ENCODE measurements at regions not wholly inside any gene's neighbourhood (a gene's known extent, or its start where the extent isn't known, plus 50 kb on each side); places are given as distances from the start of the nearest gene placed in this dataset.

- H3K27me3 Mint-ChIP-seq = peaks cover 5 to 6% of the 10 kb centered on the region in 2 donors
- WGBS (ENCODE audit: insufficient coverage) = 48% methylated on average over 4 of the region's 9 CpGs
- DNase-seq (no peak), ATAC-seq (replicated peaks in 1 of 4) (no peak)
- no peak overlapping the region for H3K27ac ChIP-seq (ENCODE audit: low read length)
- ChIA-PET CTCF (no interaction called here), POLR2A (no interaction called here)
- H3K27ac Mint-ChIP-seq = no peak overlapping the region
- H3K36me3 Mint-ChIP-seq = no peaks in the 10 kb centered on the region
- no peaks in the 10 kb centered on the region for H3K4me1 ChIP-seq (ENCODE audit: control insufficient read depth in 1 of 2, extremely low read depth in 1 of 2, insufficient read depth in 2 of 2, low read length in 2 of 2)
- no peak overlapping the region for H3K4me3 ChIP-seq (ENCODE audit: control insufficient read depth in 1 of 2, extremely low read depth in 1 of 2, low read length in 1 of 2)
- no peaks in the 10 kb centered on the region for H3K9me3 ChIP-seq
- peaks cover 0 to 4% of the 10 kb centered on the region in 2 experiments for H3K27me3 ChIP-seq (replicated peaks in 1 of 2; ENCODE audit: control insufficient read depth in 2 of 2, extremely low read depth in 1 of 2, insufficient read depth in 2 of 2, low read length in 1 of 2)
- H3K36me3 ChIP-seq (ENCODE audit: control insufficient read depth in 2 of 2, extremely low read depth in 1 of 2, insufficient read depth in 1 of 2, low read length in 1 of 2) = no peaks in the 10 kb centered on the region
- peaks cover 0 to 9% (median 0%) of the 10 kb centered on the region in 3 donors for H3K9me3 Mint-ChIP-seq
- no peak overlapping the region for H3K4me3 Mint-ChIP-seq
- H3K4me1 Mint-ChIP-seq = no peaks in the 10 kb centered on the region
Observed at GRCh38 chr2:18067588-18068384, 189.3 kb downstream of the KCNS3 start.

GRCh38 chr2:18066894-18067293 lies 188.4 kb downstream of the KCNS3 start:
- ChIA-PET CTCF (no interaction called here), POLR2A (no interaction called here)
- H3K9me3 ChIP-seq = no peaks in the 10 kb centered on the region
- no peaks in the 10 kb centered on the region for H3K36me3 Mint-ChIP-seq
- H3K36me3 ChIP-seq (ENCODE audit: control insufficient read depth in 2 of 2, extremely low read depth in 1 of 2, insufficient read depth in 1 of 2, low read length in 1 of 2) = no peaks in the 10 kb centered on the region
- no peak overlapping the region for H3K27ac Mint-ChIP-seq
- H3K4me1 Mint-ChIP-seq = no peaks in the 10 kb centered on the region
- H3K27me3 ChIP-seq (replicated peaks in 1 of 2; ENCODE audit: control insufficient read depth in 2 of 2, extremely low read depth in 1 of 2, insufficient read depth in 2 of 2, low read length in 1 of 2) = peaks cover 0 to 4% of the 10 kb centered on the region in 2 experiments
- peaks cover 0 to 7% (median 0%) of the 10 kb centered on the region in 3 donors for H3K9me3 Mint-ChIP-seq
- 60% methylated on average over 2 of the region's 2 CpGs for WGBS (ENCODE audit: insufficient coverage)
- no peak overlapping the region for H3K4me3 ChIP-seq (ENCODE audit: control insufficient read depth in 1 of 2, extremely low read depth in 1 of 2, low read length in 1 of 2)
- no peak overlapping the region for H3K4me3 Mint-ChIP-seq
- H3K4me1 ChIP-seq (ENCODE audit: control insufficient read depth in 1 of 2, extremely low read depth in 1 of 2, insufficient read depth in 2 of 2, low read length in 2 of 2) = no peaks in the 10 kb centered on the region
- no peak overlapping the region for H3K27ac ChIP-seq (ENCODE audit: low read length)
- H3K27me3 Mint-ChIP-seq = peaks cover 5 to 6% of the 10 kb centered on the region in 2 donors
- DNase-seq = no peak
- ATAC-seq (replicated peaks in 1 of 4) = no peak

DNA sequence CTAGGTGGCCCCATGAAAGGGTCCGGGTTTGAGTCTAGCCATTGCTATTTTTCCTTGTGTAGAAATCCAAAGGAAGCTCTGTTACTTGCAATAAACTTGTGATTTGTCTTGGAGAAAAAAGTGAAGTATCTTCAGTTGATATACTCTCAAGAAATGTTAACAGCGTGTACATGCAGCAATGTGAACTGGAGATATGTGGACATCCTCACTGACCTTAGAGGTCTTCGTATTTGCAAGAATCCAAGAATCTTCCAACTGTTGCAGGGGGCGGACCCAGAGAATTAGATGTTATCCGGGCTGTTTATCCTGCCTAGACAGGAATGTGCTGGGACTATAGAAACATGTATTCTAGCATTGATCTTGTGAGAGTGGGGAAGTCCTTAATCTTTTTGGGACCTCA lies 187.6 kb downstream of the KCNS3 start:
- 100% methylated on average over 1 of the region's 5 CpGs for WGBS (ENCODE audit: insufficient coverage)

GRCh38 chr2:18065249-18065648 lies 186.8 kb downstream of the KCNS3 start:
- ATAC-seq (replicated peaks in 1 of 4) (no peak), DNase-seq (no peak)
- H3K36me3 Mint-ChIP-seq = no peaks in the 10 kb centered on the region
- no peaks in the 10 kb centered on the region for H3K4me1 Mint-ChIP-seq
- ChIA-PET CTCF (no interaction called here), POLR2A (no interaction called here)
- H3K9me3 Mint-ChIP-seq = peaks cover 0 to 5% (median 0%) of the 10 kb centered on the region in 3 donors
- H3K36me3 ChIP-seq (ENCODE audit: control insufficient read depth in 2 of 2, extremely low read depth in 1 of 2, insufficient read depth in 1 of 2, low read length in 1 of 2) = no peaks in the 10 kb centered on the region
- no peaks in the 10 kb centered on the region for H3K9me3 ChIP-seq
- no peak overlapping the region for H3K4me3 Mint-ChIP-seq
- no peak overlapping the region for H3K4me3 ChIP-seq (ENCODE audit: control insufficient read depth in 1 of 2, extremely low read depth in 1 of 2, low read length in 1 of 2)
- peaks cover 0 to 4% of the 10 kb centered on the region in 2 experiments for H3K27me3 ChIP-seq (replicated peaks in 1 of 2; ENCODE audit: control insufficient read depth in 2 of 2, extremely low read depth in 1 of 2, insufficient read depth in 2 of 2, low read length in 1 of 2)
- no peak overlapping the region for H3K27ac Mint-ChIP-seq
- peaks cover 2 to 6% of the 10 kb centered on the region in 2 donors for H3K27me3 Mint-ChIP-seq
- H3K27ac ChIP-seq (ENCODE audit: low read length) = no peak overlapping the region
- H3K4me1 ChIP-seq (ENCODE audit: control insufficient read depth in 1 of 2, extremely low read depth in 1 of 2, insufficient read depth in 2 of 2, low read length in 2 of 2) = no peaks in the 10 kb centered on the region
- 50% methylated on average over 1 of the region's 1 CpG for WGBS (ENCODE audit: insufficient coverage)

More for the DNA sequence above, 187.6 kb downstream of the KCNS3 start:
- Histone ChIP-seq H3K4me1 (ENCODE audit: control insufficient read depth in 1 of 2, extremely low read depth in 1 of 2, insufficient read depth in 2 of 2, low read length in 2 of 2) (no peaks in the 10 kb centered on the region), H3K4me3 (ENCODE audit: control insufficient read depth in 1 of 2, extremely low read depth in 1 of 2, low read length in 1 of 2) (no peak overlapping the region), H3K36me3 (ENCODE audit: control insufficient read depth in 2 of 2, extremely low read depth in 1 of 2, insufficient read depth in 1 of 2, low read length in 1 of 2) (no peaks in the 10 kb centered on the region), H3K27ac (ENCODE audit: low read length) (no peak overlapping the region), H3K27me3 (replicated peaks in 1 of 2; ENCODE audit: control insufficient read depth in 2 of 2, extremely low read depth in 1 of 2, insufficient read depth in 2 of 2, low read length in 1 of 2) (peaks cover 0 to 4% of the 10 kb centered on the region in 2 experiments), H3K9me3 (no peaks in the 10 kb centered on the region)
- peaks cover 5 to 6% of the 10 kb centered on the region in 2 donors for H3K27me3 Mint-ChIP-seq
- H3K36me3 Mint-ChIP-seq = no peaks in the 10 kb centered on the region
- ATAC-seq (replicated peaks in 1 of 4) (no peak), DNase-seq (no peak)
- H3K4me1 Mint-ChIP-seq = no peaks in the 10 kb centered on the region
- no peak overlapping the region for H3K4me3 Mint-ChIP-seq
- H3K9me3 Mint-ChIP-seq = peaks cover 0 to 5% (median 0%) of the 10 kb centered on the region in 3 donors
- no peak overlapping the region for H3K27ac Mint-ChIP-seq
- CTCF ChIA-PET = no interaction called here
- POLR2A ChIA-PET = no interaction called here

- Histone ChIP-seq H3K9me3 (no peaks in the 10 kb centered on the region), H3K27me3 (replicated peaks in 1 of 2; ENCODE audit: control insufficient read depth in 2 of 2, extremely low read depth in 1 of 2, insufficient read depth in 2 of 2, low read length in 1 of 2) (peaks cover 0 to 4% of the 10 kb centered on the region in 2 experiments), H3K4me1 (ENCODE audit: control insufficient read depth in 1 of 2, extremely low read depth in 1 of 2, insufficient read depth in 2 of 2, low read length in 2 of 2) (no peaks in the 10 kb centered on the region), H3K36me3 (ENCODE audit: control insufficient read depth in 2 of 2, extremely low read depth in 1 of 2, insufficient read depth in 1 of 2, low read length in 1 of 2) (no peaks in the 10 kb centered on the region), H3K4me3 (ENCODE audit: control insufficient read depth in 1 of 2, extremely low read depth in 1 of 2, low read length in 1 of 2) (no peak overlapping the region), H3K27ac (ENCODE audit: low read length) (no peak overlapping the region)
- H3K27me3 Mint-ChIP-seq = peaks cover 2 to 10% of the 10 kb centered on the region in 2 donors
- no CpG with 5 or more reads among the region's 4 CpGs for WGBS (ENCODE audit: insufficient coverage)
- no peak overlapping the region for H3K27ac Mint-ChIP-seq
- no peak for DNase-seq
- no peak for ATAC-seq (replicated peaks in 1 of 4)
- no peak overlapping the region for H3K4me3 Mint-ChIP-seq
- peaks cover 0 to 5% (median 0%) of the 10 kb centered on the region in 3 donors for H3K9me3 Mint-ChIP-seq
- no peaks in the 10 kb centered on the region for H3K36me3 Mint-ChIP-seq
- CTCF ChIA-PET = no interaction called here
- POLR2A ChIA-PET = interaction anchor here in 1 of 2 donors (0.5 kb wide), 1 partner anchor 12 kb away, joined by 5 read pairs; no protein-coding TSS in a partner anchor
- H3K4me1 Mint-ChIP-seq = no peaks in the 10 kb centered on the region
Observed at GRCh38 chr2:18063826-18064470, 185.5 kb downstream of the KCNS3 start.

DNA sequence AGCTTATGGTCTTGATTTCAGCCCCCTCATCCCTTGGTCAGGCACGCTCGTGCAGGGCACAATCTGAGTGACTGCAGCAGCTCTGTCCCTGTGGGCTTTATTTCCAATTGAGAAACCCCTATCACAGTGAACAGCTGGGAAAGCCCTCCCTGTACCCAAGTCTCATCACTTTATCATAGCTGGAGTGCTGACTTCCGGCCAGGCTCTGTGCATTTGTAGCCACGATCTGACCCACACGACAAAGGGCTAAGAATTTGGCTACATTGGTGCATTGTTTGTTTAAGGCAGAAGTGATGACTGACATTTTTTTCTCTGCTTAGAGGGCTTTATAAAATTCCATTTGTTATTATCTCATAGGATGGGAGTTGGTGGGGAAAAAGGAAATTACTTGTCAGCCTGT lies 184.4 kb downstream of the KCNS3 start:
- Mint-ChIP-seq H3K4me3 (no peak overlapping the region), H3K27ac (no peak overlapping the region), H3K4me1 (no peaks in the 10 kb centered on the region), H3K27me3 (peaks cover 0 to 10% of the 10 kb centered on the region in 2 donors), H3K36me3 (no peaks in the 10 kb centered on the region), H3K9me3 (peaks cover 0 to 5% (median 0%) of the 10 kb centered on the region in 3 donors)
- DNase-seq (no peak), ATAC-seq (replicated peaks in 1 of 4) (no peak)
- WGBS (ENCODE audit: insufficient coverage) = 67% methylated on average over 2 of the region's 5 CpGs
- ChIA-PET POLR2A (interaction anchor here in 1 of 2 donors (0.6 kb wide), 1 partner anchor 290 kb away, joined by 4 read pairs; no protein-coding TSS in a partner anchor), CTCF (interaction anchor here in 1 of 2 donors (0.6 to 1.1 kb wide), 2 partner anchors 14 to 391 kb away, joined by 3 to 5 read pairs; no protein-coding TSS in a partner anchor)
- peaks cover 0 to 2% of the 10 kb centered on the region in 2 experiments for H3K27me3 ChIP-seq (replicated peaks in 1 of 2; ENCODE audit: control insufficient read depth in 2 of 2, extremely low read depth in 1 of 2, insufficient read depth in 2 of 2, low read length in 1 of 2)
- no peaks in the 10 kb centered on the region for H3K9me3 ChIP-seq
- no peak overlapping the region for H3K4me3 ChIP-seq (ENCODE audit: control insufficient read depth in 1 of 2, extremely low read depth in 1 of 2, low read length in 1 of 2)
- no peaks in the 10 kb centered on the region for H3K4me1 ChIP-seq (ENCODE audit: control insufficient read depth in 1 of 2, extremely low read depth in 1 of 2, insufficient read depth in 2 of 2, low read length in 2 of 2)
- no peaks in the 10 kb centered on the region for H3K36me3 ChIP-seq (ENCODE audit: control insufficient read depth in 2 of 2, extremely low read depth in 1 of 2, insufficient read depth in 1 of 2, low read length in 1 of 2)
- no peak overlapping the region for H3K27ac ChIP-seq (ENCODE audit: low read length)
